ENCODE measurements at regions not wholly inside any gene's neighbourhood (a gene's known extent, or its start where the extent isn't known, plus 50 kb on each side); places are given as distances from the start of the nearest gene placed in this dataset.

- TF ChIP-seq CTCF (IDR thresholded peaks at IDR 0.05) (no peak), POLR2A (IDR thresholded peaks at IDR 0.05) (no peak)
Measured at GRCh38 chr13:84296401-84296800, 414.1 kb upstream of the SLITRK1 start.
